ENCODE measurements at regions not wholly inside any gene's neighbourhood (a gene's known extent, or its start where the extent isn't known, plus 50 kb on each side); places are given as distances from the start of the nearest gene placed in this dataset.
A peak's percentile ranks its signal among the peaks of the same experiment; 100 is the strongest.

DNA sequence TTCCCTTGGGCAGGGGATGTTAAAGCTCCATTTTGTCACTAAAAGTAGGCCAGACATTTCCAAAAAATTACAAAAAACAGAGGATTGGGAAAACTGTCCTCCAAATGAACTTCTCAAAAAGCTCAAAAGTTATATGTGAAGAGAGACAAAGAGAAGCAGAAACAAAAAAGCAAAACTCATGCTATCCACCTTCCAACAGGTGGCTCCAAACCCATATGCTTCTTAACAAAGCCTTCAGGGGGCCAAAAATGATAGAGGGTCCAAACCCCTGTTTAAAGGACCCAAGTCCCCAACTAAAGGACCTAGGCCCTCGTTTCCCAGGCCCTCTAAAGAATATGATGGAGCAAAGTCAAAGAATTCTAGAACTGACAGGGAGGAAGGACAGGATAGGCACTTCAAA, 146.7 kb downstream of the AASDHPPT start:
- H3K9me3 ChIP-seq (ENCODE audit: low read length), result peaks cover 4% of the 10 kb centered on the region
- H3K36me3 ChIP-seq (ENCODE audit: insufficient read depth, low read length), result no peaks in the 10 kb centered on the region
- no peaks in the 10 kb centered on the region for H3K4me1 ChIP-seq (ENCODE audit: insufficient read depth, low read length)
- H3K4me3 ChIP-seq (ENCODE audit: low read length), result no peak overlapping the region
- H3K27me3 ChIP-seq (ENCODE audit: insufficient read depth, low read length), result no peaks in the 10 kb centered on the region
- no peak overlapping the region for H2AFZ ChIP-seq (ENCODE audit: low read depth, low read length)

DNA sequence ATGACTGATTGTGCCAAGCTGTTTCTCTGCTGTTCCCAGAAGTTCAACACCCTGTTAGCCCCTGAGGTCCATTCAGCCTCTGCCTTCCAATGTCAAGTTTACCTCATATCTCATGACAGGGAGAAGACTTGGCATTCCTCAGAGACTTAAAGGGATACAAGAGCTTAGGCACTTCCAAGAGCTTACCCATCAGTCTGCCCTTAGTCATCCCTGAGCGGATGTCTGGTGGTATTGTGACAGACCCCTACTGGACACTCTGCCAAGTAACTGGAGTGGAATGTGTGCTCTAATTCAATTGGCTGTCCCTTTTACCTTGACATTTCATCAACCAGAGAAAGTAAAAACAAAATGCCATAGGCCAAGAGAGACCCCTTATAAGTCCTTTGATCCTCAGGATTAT, 151.5 kb downstream of the AASDHPPT start:
- Histone ChIP-seq H3K36me3 (ENCODE audit: insufficient read depth, low read length) (no peaks in the 10 kb centered on the region), H3K4me3 (ENCODE audit: low read length) (no peak overlapping the region), H3K27me3 (ENCODE audit: insufficient read depth, low read length) (no peaks in the 10 kb centered on the region), H2AFZ (ENCODE audit: low read depth, low read length) (no peak overlapping the region), H3K4me1 (ENCODE audit: insufficient read depth, low read length) (no peaks in the 10 kb centered on the region), H3K9me3 (ENCODE audit: low read length) (no peaks in the 10 kb centered on the region)

DNA sequence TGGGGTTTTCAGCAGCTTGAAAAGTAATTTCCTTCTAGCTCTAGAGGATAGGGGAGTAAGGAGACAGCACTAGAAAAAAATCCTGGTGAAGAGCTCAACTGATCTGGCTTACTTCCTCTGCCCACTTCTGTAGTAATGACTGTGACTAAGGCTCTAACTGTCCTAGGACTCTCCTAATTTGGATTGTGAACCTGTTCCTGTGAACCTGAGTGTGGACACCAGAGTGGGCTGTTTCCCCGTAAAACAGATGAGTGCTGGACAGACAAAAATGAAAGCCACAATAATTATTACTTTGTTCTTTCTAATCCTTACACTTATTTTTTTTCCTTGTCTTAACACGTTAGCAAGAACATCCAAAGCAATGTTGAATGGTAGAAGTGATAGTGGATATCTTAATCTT, 154.1 kb downstream of the AASDHPPT start:
- Histone ChIP-seq H3K36me3 (ENCODE audit: insufficient read depth, low read length) (no peaks in the 10 kb centered on the region), H3K27me3 (ENCODE audit: insufficient read depth, low read length) (no peaks in the 10 kb centered on the region), H2AFZ (ENCODE audit: low read depth, low read length) (no peak overlapping the region), H3K4me1 (ENCODE audit: insufficient read depth, low read length) (no peaks in the 10 kb centered on the region), H3K9me3 (ENCODE audit: low read length) (no peaks in the 10 kb centered on the region), H3K4me3 (ENCODE audit: low read length) (no peak overlapping the region)

DNA sequence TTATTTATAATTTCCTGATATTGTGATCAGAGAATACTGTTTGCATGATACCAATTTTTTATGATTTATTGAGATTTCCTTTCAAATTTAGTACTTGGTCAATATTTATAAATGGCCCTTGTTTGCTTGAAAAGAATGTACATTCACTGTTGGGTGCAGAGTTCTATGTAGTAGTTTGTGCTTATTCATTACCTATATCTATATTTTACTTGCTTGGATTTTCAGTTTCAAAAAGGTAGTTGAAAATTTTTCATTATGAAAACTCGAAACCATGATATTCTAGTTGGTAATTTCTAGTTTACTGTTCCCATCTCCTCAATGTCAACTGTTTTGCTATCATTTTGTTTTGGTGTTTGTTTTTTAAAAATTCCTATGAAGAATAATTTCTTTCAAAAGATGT, 155.7 kb downstream of the AASDHPPT start:
- Histone ChIP-seq H2AFZ (ENCODE audit: low read depth, low read length) (no peak overlapping the region), H3K9me3 (ENCODE audit: low read length) (no peaks in the 10 kb centered on the region), H3K36me3 (ENCODE audit: insufficient read depth, low read length) (no peaks in the 10 kb centered on the region), H3K4me1 (ENCODE audit: insufficient read depth, low read length) (no peaks in the 10 kb centered on the region), H3K27me3 (ENCODE audit: insufficient read depth, low read length) (no peaks in the 10 kb centered on the region), H3K4me3 (ENCODE audit: low read length) (no peak overlapping the region)

DNA sequence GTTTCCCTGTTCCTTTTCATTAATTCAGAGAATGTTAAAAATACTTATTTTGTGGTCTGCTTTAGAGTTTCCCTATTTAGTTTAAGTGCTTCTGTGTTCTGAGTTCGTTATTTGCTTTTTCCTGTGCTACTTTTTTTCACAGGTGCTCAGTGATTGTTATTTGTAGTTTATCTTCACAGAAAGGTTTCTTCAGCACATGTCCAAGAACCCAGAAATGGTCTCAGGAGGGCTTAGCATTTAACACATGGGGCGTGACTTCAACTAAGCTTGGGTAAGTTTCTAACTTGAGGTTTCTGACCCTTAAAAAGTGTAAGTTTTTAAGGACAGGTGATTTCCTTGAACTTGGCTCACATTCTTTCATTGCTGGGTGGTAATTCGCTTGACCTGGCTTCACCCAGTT, 157.3 kb downstream of the AASDHPPT start:
- H3K9me3 ChIP-seq (ENCODE audit: low read length), result no peaks in the 10 kb centered on the region
- no peaks in the 10 kb centered on the region for H3K4me1 ChIP-seq (ENCODE audit: insufficient read depth, low read length)
- no peaks in the 10 kb centered on the region for H3K36me3 ChIP-seq (ENCODE audit: insufficient read depth, low read length)
- H3K27me3 ChIP-seq (ENCODE audit: insufficient read depth, low read length), result no peaks in the 10 kb centered on the region
- H2AFZ ChIP-seq (ENCODE audit: low read depth, low read length), result no peak overlapping the region
- no peak overlapping the region for H3K4me3 ChIP-seq (ENCODE audit: low read length)

DNA sequence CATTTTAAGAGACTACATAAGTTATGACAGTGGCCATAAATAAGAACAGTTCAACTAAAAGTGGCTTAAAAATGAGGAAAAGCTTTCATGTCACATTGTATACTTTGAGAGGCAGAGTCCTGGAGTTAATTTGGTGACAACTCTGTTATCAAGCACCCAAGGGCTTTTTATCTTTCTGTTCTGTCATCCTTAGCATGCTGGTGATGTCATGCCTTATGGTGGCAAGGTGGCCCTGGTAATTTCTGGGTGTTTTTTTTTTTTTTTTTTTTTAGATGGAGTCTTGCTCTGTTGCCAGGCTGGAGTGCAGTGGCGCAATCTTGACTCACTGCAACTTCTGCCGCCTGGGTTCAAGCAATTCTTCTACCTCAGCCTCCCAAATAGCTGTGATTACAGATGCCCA, 158.8 kb downstream of the AASDHPPT start:
- Histone ChIP-seq H3K36me3 (ENCODE audit: insufficient read depth, low read length) (no peaks in the 10 kb centered on the region), H3K4me1 (ENCODE audit: insufficient read depth, low read length) (no peaks in the 10 kb centered on the region), H3K9me3 (ENCODE audit: low read length) (no peaks in the 10 kb centered on the region), H2AFZ (ENCODE audit: low read depth, low read length) (no peak overlapping the region), H3K27me3 (ENCODE audit: insufficient read depth, low read length) (no peaks in the 10 kb centered on the region), H3K4me3 (ENCODE audit: low read length) (no peak overlapping the region)

DNA sequence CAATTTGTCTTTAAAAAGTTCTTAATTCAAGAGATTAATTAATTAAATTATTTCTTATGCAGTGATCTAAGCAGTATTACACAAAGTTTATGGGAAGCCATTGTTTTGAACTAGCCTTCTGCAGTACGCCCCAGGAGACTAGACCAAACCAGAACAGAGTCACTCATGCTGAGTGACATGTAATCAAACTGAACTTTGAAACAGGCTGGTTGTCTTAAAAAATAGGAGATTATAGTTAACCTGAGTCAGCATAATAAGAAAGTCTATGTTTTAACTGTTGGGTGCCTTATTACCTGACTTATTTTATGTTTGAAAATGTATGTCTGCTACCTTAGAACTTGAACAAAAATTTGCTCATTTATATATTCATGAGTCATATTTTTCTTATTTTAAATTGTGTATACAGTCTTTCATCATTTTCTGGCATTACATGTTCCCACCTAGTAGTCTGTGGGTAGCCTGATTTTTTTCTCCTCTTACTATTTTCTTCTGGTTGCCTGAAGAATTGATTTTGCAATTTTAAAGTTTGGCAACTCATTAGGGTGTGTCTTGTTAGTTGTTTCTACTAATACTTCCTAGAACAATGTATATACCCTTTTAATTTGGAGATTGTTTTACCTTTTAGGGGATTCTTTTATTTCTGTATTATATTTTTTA, 161.4 kb downstream of the AASDHPPT start:
- Histone ChIP-seq H3K27me3 (ENCODE audit: insufficient read depth, low read length) (no peaks in the 10 kb centered on the region), H3K4me3 (ENCODE audit: low read length) (no peak overlapping the region), H3K9me3 (ENCODE audit: low read length) (no peaks in the 10 kb centered on the region), H3K36me3 (ENCODE audit: insufficient read depth, low read length) (no peaks in the 10 kb centered on the region), H3K4me1 (ENCODE audit: insufficient read depth, low read length) (no peaks in the 10 kb centered on the region), H2AFZ (ENCODE audit: low read depth, low read length) (no peak overlapping the region)

DNA sequence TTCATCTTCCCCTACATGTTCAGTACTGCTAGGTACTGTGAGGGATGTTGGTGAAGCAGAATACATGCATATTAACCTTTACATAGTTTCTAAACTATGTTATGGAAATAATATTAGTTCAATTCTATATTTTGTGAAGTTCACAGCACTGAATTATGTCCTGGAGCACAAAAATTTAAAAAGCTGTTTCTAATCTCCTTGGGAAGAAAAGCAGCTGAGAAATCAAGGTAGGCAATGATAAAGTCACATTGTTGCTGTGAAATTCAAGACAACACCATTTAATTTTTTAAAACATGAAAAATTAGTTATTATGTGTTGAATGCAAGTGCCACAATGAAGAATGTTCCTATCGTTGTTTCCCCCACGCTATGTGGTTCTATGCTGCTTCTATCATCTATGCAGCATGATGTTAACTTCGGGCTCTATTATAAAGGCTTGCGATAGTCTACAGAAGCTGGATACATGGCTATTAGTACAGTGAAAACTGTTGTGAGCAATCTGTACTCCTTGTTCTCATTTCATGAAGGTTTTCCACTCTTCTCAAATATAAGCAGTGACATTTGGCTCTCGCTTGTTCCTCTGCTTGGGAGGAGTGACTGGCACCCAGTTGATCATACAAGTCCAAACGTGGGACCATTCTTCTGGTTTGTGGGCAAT, 164.3 kb downstream of the AASDHPPT start:
- H3K4me3 ChIP-seq (ENCODE audit: low read length), result no peak overlapping the region
- no peak overlapping the region for H2AFZ ChIP-seq (ENCODE audit: low read depth, low read length)
- H3K36me3 ChIP-seq (ENCODE audit: insufficient read depth, low read length), result no peaks in the 10 kb centered on the region
- H3K4me1 ChIP-seq (ENCODE audit: insufficient read depth, low read length), result no peaks in the 10 kb centered on the region
- H3K27me3 ChIP-seq (ENCODE audit: insufficient read depth, low read length), result no peaks in the 10 kb centered on the region
- H3K9me3 ChIP-seq (ENCODE audit: low read length), result peaks cover 1% of the 10 kb centered on the region

DNA sequence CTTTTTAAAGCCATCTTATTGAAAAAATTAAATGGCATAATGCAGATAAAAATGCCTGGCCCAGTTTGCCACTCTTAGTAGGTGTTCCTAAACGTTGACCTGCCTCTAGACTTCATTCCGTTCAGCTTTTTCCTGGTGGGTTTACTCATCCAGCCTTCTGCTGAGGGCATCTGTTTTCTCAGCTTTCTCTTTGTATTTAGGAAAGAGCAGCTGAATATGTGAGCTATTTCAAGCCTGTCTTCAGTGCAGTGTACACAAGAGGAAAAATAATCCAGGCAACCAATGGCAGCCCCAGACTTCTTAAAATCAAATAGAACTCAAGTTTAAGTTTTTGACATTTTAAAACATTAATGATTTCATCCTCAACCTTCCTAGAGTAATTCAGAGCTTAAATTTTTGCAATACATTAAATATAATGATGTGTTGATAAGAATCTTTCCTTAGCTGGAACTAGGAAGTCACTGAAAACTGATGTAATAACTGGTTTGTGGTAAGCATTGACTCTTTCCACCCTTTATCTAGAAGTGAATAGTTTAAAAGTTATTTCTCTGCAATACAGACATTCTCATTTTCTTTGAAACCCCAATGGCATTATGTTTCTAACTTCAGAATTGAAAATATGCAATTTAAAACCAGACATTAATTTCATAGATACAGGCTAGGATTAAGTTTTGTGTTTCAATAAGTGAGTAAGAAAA, 165.4 kb downstream of the AASDHPPT start:
- Histone ChIP-seq H3K36me3 (ENCODE audit: insufficient read depth, low read length) (no peaks in the 10 kb centered on the region), H2AFZ (ENCODE audit: low read depth, low read length) (no peak overlapping the region), H3K27me3 (ENCODE audit: insufficient read depth, low read length) (no peaks in the 10 kb centered on the region), H3K4me1 (ENCODE audit: insufficient read depth, low read length) (no peaks in the 10 kb centered on the region), H3K9me3 (ENCODE audit: low read length) (peaks cover 4% of the 10 kb centered on the region), H3K4me3 (ENCODE audit: low read length) (no peak overlapping the region)

DNA sequence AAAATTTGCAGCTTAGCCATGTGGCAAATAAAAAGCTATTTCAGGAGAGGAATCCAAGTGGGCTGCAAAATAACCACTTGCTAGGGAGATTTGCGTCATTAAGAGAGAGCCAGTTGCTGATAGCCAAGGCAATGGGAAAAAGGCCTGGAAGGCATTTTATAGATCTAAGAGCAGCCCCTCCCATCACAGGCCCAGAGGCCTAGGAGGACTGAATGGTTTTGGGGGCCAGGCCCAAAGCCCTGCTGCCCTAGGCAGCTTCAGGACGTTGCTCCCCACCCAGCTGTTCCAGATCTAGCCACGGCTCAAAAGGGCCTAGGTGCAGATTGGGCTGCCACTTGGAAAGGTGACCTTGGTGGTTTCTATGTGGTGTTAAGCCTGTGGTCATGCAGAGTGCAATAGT, 169.0 kb downstream of the AASDHPPT start:
- peaks cover 20% of the 10 kb centered on the region for H3K4me1 ChIP-seq (ENCODE audit: insufficient read depth, low read length)
- H2AFZ ChIP-seq (ENCODE audit: low read depth, low read length), result no peak overlapping the region
- H3K4me3 ChIP-seq (ENCODE audit: low read length), result no peak overlapping the region
- H3K9me3 ChIP-seq (ENCODE audit: low read length), result peaks cover 4% of the 10 kb centered on the region
- H3K36me3 ChIP-seq (ENCODE audit: insufficient read depth, low read length), result no peaks in the 10 kb centered on the region
- H3K27me3 ChIP-seq (ENCODE audit: insufficient read depth, low read length), result no peaks in the 10 kb centered on the region

DNA sequence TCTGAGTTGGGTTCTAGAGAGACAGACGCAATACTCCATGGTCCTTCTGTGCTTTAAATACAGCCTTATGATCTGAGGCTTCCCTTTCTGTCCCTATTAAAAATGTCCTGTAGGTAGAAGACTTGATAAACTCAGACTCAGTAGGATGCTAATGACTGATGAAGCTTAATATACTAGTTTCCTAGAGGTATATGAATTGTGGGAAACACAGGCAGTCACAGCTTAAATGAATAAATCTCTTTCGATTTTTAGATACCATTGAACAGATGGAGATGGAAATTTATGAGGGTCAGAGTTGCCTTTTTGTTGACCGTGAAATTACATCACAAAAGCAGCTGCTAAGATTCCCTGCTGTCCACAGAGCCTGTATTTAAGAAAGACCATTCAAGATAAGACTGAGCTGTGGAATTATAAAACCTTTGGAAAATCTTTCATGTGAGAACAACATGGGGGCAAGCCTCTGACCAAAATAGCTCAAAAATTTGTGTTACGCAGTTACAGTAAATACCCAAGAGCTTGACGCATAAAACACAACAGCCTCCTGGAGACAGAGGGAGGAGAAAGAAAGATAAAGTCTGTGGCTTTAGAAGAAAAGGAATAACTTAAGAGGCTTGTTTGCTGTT, 172.3 kb downstream of the AASDHPPT start:
- Histone ChIP-seq H3K36me3 (ENCODE audit: insufficient read depth, low read length) (no peaks in the 10 kb centered on the region), H2AFZ (ENCODE audit: low read depth, low read length) (peak overlapping the region; percentile 6), H3K27me3 (ENCODE audit: insufficient read depth, low read length) (no peaks in the 10 kb centered on the region), H3K4me3 (ENCODE audit: low read length) (no peak overlapping the region), H3K4me1 (ENCODE audit: insufficient read depth, low read length) (peaks cover 20% of the 10 kb centered on the region), H3K9me3 (ENCODE audit: low read length) (peaks cover 4% of the 10 kb centered on the region)

DNA sequence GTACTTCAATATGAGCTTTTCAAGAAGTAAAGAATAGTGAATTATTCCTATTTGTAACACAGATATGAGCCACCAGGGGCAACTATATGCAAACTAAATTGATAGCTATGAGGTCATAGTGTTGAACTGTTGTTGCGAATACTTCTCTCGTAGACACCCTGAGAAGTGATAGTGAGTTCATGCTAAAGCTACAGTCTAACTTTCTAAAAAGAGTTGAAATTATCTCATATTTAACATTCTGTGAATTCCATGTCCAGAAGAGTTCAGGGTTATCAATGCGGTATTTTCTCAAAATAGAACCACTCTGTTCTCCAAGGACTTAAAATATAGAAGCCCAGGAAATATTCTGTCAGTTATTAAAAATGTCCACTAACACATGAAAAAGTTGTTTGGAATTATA, 185.4 kb downstream of the AASDHPPT start:
- no peak overlapping the region for H3K4me3 ChIP-seq (ENCODE audit: low read length)
- no peaks in the 10 kb centered on the region for H3K27me3 ChIP-seq (ENCODE audit: insufficient read depth, low read length)
- H2AFZ ChIP-seq (ENCODE audit: low read depth, low read length), result no peak overlapping the region
- no peaks in the 10 kb centered on the region for H3K36me3 ChIP-seq (ENCODE audit: insufficient read depth, low read length)
- H3K9me3 ChIP-seq (ENCODE audit: low read length), result no peaks in the 10 kb centered on the region
- no peaks in the 10 kb centered on the region for H3K4me1 ChIP-seq (ENCODE audit: insufficient read depth, low read length)

DNA sequence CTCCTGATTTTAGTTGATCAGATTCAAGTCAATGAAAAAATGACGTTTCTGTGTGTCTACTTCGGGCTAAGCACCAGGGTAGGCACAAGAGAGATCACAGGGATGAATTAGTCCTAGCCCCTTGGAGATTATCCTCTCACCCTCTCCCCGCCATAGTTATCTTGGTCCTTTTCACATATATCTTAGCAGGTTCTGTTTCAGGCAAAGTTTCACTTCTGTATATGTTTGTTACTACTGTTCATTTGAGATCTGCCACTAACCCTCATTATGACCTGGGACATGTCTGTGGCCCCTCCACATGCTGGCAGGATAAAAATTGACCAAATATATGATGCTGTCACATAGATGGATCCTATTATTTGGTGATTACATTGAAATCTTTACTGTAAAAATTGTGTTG, 186.1 kb downstream of the AASDHPPT start:
- H2AFZ ChIP-seq (ENCODE audit: low read depth, low read length), result no peak overlapping the region
- no peaks in the 10 kb centered on the region for H3K9me3 ChIP-seq (ENCODE audit: low read length)
- no peaks in the 10 kb centered on the region for H3K36me3 ChIP-seq (ENCODE audit: insufficient read depth, low read length)
- H3K4me3 ChIP-seq (ENCODE audit: low read length), result no peak overlapping the region
- H3K27me3 ChIP-seq (ENCODE audit: insufficient read depth, low read length), result no peaks in the 10 kb centered on the region
- H3K4me1 ChIP-seq (ENCODE audit: insufficient read depth, low read length), result no peaks in the 10 kb centered on the region
